Renal cortical epithelial cell (primary cell): ENCODE measurements at regions not wholly inside any gene's neighbourhood (a gene's known extent, or its start where the extent isn't known, plus 50 kb on each side); places are given as distances from the start of the nearest gene placed in this dataset.
A peak's percentile ranks its signal among the peaks of the same experiment; 100 is the strongest.

ENCODE experiments used
- DNase-seq: peaks from one replicate; pipeline ENCODE4 v3.0.0-alpha.2; 2011; ENCODE audit warnings: low read depth

DNA sequence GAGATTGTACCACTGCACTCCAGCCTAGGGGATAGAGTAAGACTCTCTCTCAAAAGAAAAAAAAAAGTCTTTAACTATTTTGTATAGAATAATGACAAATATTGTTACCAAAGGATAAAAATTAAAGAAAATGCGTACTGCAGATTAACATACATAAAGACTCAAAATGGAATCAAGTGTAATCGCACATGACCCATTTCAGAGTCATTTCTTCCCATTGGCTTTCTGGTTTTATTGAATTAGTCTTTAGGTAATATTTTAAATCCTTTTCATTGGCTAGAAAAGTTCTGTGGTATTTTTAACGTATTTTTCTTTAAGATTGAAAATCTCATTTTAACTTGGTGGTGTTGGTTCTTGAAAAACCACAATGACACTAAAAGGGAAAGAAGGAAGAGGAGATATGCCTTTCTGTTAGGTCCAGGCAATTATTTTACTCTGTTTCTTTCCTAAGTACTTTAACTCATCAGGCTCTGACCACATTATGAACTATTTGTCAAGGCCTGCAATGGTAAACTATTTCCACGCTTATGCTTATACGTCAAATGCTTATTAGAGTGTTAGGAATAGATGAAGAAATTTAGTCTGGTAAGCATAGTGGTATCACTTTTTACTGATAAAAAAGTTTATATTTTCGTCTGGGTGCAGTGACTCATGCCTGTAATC lies 52.3 kb downstream of the PLEKHG1 start:
- no peak for DNase-seq

DNA sequence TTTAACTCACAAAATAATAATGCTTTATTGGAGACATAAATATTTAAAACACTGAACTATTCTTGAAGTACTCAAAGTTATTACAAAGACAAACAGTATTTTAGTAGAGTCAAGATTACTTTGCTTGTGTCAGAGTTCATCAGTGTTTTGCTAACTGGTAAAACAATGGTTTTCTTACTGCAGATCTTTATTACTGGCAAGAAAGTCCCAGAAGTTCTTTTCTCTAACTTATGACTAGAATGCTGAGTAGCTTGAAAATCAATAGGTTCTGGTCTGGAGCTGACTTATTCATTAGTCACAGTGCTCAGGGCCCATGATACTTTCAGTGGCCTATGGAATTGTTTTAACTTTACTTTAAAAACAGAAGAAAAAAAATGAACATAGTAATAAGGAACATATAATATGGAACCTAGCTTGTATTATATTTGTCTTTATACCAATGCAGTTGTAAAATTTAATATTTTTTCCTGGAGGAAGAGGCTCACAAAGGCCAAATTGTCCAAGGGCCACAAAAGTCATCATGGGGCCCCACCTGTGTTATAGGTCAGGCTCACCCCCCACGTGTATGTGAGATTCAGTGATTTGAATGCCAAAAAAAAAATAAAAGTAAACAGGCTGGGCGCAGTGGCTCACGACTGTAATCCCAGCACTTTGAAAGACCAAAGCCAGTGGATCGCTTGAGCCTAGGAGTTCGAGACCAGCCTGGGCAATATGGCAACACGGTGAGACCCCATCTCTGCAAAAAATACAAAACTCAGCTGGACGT lies 53.3 kb downstream of the PLEKHG1 start:
- DNase-seq, result peak; percentile 61

DNA sequence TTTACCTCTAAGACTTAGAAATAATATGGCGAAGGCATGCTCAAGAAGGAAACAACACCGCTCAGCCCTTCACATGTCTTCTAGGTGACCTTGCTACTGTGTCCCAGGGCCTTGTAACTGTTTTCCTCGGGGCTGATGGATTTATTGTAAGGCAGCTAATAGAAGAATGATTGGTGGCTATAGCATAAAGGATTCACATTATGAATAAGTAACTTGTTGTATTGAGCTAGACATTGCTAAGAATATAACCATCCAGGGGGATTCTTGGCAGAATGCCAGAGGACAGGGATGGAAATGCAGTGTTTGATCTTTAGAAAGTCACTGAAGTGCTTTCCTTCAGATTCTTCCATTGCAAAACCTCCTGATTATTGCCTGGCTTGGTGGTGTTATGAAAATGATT lies 54.9 kb downstream of the PLEKHG1 start:
- DNase-seq, result no peak

DNA sequence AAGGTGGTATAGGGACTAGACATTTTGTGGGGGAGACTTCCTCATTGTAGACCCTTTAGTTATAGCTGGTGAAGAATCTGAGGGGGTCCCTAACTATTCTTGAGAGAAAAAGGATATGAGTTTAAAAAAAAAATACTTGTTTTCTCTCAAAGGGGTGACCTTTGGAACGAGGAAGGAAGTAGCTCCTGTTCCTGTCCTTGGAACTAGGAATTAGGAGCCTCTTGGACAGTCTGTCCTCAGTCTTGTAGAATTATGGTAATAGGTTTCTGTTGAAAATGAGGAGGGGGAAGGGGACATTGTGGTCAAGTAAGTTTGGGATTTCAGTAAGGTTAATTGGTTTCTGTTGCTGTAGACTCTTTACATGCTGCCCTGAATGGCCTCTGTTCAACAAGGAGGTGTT lies 56.5 kb downstream of the PLEKHG1 start:
- no peak for DNase-seq

DNA sequence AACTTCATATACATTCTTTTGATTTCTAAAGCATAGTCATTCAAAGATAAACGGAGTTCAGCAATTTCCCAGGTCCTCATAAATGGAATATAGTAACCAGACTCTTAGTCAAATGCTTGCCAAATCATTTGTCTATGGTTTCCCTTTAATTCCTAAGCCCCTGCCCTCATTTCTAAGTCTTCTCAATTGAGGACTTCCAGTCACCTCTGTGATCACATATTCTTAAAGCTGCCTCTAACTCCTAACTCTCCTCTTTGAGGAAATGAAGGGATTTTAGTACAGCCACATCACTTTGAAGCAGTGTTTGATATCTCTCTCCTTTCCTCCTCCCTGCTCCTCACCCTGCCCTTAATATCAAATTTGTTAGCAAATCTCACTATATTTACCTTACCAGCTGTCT lies 58.7 kb downstream of the PLEKHG1 start:
- no peak for DNase-seq

DNA sequence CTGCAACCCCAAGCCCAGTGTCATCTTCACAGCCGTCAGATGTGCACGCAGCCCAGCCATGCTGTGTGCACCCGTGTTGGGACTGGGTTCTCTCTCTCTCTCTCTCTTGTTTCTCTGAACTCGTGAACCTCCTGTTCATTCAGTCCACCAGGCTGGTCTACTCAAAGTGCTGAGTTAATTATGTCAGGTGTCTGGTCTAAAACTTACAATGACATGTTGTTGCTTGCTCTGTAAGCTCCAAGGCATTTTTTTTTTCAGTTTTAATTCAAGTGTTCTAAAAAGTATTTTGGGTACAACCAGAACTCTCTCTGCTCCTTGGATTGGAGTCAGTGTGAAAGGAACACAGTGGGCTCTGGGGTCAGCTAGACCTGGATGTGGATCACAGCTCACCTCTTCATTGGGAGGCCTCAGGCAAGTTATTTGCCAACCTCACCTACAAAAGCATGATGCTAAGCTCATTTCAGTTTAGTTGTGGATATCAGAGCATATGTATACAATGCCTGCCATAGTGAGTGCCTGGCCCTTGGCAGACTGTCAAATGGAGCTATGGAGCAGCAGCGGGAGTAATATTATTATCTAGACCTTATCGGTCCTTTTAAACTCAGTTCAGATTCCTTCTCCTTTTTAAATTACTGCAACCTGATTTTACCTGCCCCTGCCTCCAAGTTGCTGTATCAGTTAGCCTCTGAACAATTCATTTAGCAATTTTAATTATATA lies 59.5 kb downstream of the PLEKHG1 start:
- no peak for DNase-seq

DNA sequence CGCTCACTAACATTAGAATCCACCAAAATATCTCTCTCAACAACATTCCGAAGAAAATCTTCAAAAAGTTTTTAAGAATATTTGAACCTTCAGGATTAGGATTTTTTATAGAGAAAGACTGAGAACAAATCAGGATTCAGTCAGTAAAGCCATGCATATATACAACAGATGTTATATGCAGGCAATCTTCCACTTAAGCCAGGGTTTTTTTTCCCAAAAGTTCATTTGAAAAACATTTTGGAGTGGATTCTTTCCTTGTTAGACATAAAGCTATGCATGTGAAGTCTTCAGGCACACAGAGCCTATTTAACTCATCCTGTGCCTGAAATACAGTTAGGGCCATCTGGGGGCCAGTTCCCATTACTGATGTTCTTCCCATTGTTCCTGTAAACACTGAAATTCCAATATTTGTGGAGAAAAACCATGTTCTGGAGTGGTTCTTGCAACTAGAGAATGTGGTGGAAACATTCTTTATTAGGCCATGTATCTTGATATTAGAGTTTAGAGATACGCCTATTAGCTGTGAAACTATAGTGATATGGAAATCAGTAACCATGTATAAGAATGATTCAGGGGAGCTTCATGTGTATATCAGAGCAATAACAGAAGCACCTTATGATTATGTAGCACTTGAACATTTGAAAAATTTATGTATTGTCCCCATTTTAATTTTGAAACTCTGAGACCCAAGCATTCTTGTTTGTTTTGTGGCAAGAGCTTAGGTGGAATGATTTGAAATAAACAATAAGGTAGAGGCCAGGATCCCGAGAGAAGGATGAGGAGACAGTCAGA lies 61.7 kb downstream of the PLEKHG1 start:
- DNase-seq, result no peak

DNA sequence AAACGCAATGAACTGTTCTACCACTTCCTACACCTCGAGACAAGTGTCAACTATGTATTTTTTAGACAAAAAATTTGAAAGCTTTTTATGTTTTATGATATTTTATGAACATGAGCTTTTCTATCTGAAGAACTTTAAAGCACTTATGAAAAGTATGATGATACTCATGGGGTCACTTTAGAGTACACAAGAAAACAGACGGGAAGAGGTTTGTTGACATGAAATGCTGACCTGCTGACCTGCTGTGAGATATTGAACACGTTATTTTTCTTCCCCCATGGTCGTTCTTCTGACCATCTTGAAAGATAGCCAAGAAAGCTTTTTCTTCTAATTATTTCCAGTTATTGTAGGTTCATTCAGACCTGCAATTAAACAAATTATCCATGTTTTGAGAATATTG lies 63.1 kb downstream of the PLEKHG1 start:
- no peak for DNase-seq

DNA sequence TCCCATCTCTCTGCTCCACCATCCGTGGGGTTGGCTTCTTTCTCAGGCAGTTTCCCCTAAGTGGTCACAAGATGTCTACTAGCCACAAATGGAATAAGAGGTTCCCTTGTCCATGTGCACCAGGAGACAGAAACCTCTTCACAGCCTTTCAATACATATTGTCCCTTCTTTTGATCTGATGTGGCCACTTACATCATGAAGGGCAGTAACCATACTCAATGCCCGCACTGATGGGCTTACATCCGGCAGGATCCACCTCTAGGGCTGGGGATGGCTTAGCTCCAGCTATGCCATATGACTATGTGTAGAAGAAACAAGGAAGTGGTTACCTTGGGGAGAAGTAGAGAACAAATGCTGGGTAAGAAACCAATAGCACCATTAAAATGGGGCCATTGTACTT lies 64.4 kb downstream of the PLEKHG1 start:
- DNase-seq, result no peak

DNA sequence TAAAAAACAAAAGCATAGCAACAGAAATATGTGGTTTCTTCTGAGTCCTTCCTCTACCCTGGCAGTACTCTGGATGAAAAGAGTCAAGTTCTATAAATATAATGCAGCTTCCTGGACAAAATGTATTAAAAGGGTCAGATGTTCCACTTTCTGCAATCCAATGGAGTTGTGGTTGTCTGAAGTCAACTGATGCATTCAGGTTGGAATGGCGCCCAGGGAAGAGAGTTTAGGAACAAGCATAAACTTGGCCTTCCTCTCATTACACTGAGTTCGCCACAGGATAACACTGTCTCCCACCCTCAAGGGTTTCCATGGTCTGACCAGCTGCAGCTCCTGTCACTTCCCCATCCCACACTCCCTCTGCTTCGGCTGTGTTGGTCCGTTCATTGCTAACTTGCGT lies 66.4 kb downstream of the PLEKHG1 start:
- DNase-seq, result no peak

DNA sequence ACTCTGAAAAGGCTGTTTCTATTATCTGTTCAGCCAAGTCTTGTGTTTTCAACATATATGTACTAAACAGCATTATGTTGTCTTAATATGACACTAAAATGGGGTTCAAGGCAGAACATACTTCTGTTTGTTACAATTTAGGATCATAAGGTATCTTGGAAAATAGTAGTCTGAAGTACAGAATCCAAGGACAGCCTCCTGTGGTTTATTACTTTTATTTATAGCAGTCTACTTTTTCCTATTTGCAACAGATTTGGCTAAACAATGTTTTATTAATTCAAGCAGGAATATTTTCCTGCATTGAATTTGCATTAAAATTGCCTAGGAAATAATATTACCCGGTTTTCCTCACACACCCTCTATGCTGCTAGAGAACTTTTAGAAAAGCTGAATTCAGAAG lies 67.7 kb downstream of the PLEKHG1 start:
- DNase-seq, result no peak

DNA sequence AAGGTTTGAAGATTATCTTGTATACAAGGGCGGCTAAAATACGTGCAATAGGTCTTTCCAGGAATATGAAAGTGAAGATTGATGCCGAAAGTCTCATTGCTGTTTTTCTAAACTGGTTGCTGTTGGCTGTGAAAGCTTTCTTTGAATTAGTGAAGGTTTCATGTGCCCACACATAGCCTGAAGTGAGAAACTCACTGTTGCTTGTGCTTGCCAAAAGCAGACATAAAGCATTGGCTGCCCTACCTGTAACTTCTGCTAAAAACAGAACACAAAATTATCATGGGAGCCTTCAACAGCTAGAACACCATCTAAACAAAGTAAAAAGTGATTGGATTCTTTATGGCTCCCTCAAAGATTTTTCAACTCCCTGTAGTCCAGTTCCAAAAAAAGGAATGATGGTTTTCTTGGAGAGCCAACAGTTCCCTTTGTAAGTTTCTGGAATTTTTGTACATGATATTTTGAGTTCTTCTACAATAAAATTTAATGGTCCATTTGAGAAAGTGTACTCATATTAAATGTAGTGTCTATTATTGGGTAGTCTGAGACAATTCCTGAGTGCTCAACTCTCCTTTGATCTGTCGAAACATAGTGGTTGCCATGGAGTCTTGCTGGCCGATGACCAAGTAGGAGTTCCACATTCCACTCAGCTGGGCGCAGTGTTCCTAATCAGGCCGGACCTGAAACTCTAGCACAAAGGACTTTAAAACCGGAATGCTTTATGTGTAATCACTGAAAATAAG lies 68.5 kb downstream of the PLEKHG1 start:
- peak; percentile 96 for DNase-seq

DNA sequence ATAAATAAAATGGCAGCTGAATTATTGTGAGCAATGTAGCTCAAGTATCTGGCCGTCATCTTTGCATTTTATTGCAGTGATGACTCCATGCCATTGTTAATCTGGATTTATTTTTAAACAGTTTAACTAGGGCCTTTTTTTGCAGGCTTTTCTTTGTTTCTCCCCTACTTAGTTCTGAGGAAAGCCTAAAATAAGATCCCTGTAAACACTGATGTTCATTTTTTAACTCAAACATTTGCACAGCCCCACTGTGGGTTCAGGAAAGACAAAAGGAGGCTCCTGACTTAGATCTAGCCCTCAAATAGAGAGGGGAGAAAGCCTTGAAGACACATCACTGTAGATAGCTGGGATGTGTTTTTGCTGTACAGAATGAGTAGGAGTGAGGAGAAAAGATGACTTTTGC lies 69.2 kb downstream of the PLEKHG1 start:
- DNase-seq, result no peak

DNA sequence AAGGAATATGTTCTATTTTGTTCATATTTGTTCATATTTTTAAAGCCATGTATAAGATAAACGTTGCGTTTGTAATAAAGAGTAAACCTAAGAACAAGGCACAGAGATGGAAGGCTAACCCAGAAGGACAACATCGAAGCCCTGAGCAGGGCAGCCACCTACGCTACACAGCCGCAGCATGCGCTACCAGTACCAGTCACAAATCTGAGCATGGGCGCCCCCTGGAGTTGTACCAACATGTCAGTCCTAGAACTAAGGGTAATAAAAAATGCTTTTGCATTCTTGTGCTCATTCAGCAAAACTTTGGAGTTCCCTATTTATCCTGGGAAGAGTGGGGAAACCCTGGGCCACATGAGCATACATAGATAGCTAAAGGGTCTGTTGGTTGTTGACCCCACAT lies 70.6 kb downstream of the PLEKHG1 start:
- DNase-seq, result no peak

DNA sequence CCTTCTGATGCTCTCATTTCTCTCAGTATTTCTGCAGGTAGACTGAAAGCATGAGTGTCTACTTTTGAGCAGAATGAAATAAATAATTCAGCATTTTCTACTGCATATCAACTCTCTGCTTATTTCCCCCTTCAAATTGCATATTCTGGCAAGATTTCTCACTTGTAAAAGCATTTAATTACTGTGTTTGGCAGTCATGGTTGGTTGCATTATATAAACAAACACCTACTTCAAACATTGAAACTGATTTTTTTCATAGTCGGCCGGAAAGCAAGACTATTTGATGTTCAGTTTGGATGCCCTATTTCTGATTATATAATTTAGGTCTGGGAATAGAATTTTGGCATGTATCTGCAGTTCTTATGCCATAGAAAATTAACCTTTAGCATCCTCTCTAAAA lies 73.1 kb downstream of the PLEKHG1 start:
- peak; percentile 15 for DNase-seq

DNA sequence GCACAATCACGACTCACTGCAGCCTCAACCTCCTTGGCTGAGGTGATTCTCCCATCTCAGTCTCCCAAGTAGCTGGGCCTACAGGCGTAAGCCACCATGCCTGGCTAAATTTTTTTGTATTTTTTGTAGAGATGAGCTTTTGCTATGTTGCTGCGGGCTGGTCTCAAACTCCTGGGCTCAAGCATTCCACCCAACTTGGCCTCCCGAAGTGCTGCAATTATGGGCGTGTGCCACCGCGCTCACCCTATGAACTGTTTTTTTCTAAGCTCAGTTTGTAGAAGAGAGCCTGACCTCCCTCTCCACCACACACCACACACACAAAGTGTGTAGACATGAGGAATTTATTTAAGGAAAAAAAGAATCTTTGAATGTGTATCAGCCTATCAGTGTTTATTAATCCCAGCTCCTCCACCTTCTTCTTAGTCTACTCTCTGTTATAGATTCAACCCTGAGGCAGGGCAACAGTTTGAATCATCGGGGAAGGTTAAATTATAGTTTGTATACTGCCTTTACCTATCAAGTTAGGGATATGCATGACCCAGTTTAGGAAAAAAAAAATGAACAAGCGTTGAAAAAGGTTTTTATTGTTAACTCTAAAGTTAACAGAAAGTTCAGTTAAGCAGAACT lies 74.1 kb downstream of the PLEKHG1 start:
- no peak for DNase-seq

DNA sequence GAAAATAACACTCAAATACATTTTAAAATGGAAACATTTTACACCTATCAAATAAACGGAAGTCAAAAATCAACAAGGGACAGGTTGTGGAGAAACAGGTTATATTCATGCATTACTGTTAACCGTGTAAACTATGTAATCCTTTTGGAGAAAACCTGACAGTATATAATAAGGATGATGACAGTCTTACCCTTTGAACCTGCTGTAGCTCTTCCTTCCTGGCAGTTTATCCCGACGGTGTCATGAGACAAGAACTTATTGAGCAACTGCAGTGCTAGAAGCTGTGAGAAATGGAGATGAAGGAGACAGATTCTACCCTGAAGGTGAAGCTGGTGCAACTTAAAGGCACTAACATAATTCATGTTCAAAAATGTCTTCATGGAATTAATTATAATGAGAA lies 76.7 kb downstream of the PLEKHG1 start:
- peak; percentile 9 for DNase-seq

DNA sequence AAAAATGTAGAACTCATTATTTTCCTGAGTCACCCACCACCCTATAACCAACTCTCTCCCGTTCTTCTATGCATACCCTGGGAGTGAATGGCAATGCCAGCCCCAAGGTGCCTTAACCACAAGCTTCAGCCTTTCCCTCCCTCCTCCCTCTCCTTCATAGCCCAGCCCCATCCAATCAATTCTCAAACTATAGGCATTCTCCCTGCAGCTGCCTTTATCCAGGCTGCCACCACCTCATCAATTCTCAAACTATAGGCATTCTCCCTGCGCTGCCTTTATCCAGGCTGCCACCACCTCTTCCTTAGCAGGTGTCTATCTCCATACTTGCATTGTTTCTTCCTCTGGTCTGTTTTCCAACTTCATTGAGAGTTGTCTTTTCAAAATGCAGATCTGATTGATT lies 77.1 kb downstream of the PLEKHG1 start:
- no peak for DNase-seq

DNA sequence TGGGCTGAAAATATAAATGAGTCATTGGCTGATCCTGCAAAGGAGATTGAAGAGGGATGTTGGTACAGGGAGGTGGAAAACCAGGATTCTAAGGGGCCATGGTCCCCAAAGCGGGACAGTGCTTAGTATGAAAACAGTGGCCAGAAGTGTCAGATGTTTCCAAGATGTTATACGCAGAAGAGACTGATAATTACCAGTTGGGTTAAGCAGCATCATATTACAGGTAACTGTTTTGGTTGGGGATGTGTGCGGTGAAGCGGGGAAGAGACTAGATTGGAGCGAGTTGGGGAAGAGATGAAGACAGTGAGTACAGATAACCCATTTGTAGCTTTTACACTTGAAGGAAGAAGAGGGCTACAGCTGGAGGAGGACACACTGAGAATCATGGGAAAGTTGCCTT lies 80.8 kb downstream of the PLEKHG1 start:
- no peak for DNase-seq

DNA sequence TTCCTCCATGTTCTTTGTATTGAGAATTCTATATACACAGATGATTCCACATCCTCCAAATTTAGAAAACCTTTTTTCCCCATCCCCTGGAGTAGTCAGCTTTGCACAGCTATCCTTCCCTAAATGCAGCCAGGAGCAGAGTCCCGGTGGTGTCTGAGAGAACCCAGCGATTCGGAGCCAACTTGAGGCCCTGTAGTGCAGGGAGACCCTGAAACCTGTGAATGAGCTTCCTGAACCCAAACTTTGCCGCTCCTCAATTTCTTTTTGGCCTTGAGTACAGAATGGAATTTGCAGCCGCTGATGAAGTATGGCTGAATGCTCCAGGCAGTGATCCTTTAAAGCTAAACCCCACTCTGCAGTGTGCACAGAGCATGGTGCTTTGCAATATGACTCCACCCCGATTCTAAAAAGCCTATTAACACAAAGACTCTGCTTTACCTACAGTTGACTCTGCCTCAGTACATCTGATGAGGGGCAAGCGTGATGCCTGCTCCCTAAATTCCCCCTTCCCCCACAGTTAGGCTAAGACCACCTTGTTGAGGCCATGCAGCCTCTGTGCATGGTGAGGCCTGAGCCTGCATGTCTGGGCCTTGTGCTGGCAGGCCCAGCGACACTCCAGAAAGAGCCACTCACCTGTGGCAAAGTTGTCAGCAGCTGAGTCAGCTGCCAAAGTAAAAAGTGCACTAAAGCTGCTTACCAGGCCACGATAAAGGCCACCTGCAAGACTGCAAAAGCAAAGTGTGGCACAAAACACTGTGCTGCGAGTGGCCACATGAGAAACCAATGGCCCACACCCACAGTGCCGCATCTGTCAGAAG lies 82.1 kb downstream of the PLEKHG1 start:
- no peak for DNase-seq
